ENCODE measurements at regions not wholly inside any gene's neighbourhood (a gene's known extent, or its start where the extent isn't known, plus 50 kb on each side); places are given as distances from the start of the nearest gene placed in this dataset.
"Not testable (repeated sequence)": the region's sequence is repeated elsewhere in the genome, so short reads cannot be mapped to it uniquely, and the experiment has no call there.

GRCh38 chr1:88488237-88488636 is 195.8 kb upstream of the PKN2 start:
- no peak for DNase-seq (ENCODE audit: low spot score)
- intact Hi-C loops (cut with micrococcal nuclease): no loop called here
- Mint-ChIP-seq H3K36me3 (ENCODE audit: low read depth) (no peaks in the 10 kb centered on the region), H3K27ac (no peak overlapping the region), H3K27me3 (ENCODE audit: insufficient read depth) (peaks cover 2% of the 10 kb centered on the region), H3K4me3 (no peak overlapping the region), H3K4me1 (ENCODE audit: low read depth) (no peaks in the 10 kb centered on the region), H3K9me3 (no peaks in the 10 kb centered on the region)

GRCh38 chr1:88490676-88491075 is 193.4 kb upstream of the PKN2 start:
- H3K9me3 Mint-ChIP-seq: no peaks in the 10 kb centered on the region
- intact Hi-C loops (cut with micrococcal nuclease): no loop called here
- H3K4me1 Mint-ChIP-seq (ENCODE audit: low read depth): no peaks in the 10 kb centered on the region
- peaks cover 2% of the 10 kb centered on the region for H3K27me3 Mint-ChIP-seq (ENCODE audit: insufficient read depth)
- H3K4me3 Mint-ChIP-seq: no peak overlapping the region
- no peak for DNase-seq (ENCODE audit: low spot score)
- H3K36me3 Mint-ChIP-seq (ENCODE audit: low read depth): no peaks in the 10 kb centered on the region
- no peak overlapping the region for H3K27ac Mint-ChIP-seq

GRCh38 chr1:88499671-88500070 is 184.4 kb upstream of the PKN2 start:
- Mint-ChIP-seq H3K4me1 (ENCODE audit: low read depth) (no peaks in the 10 kb centered on the region), H3K27me3 (ENCODE audit: insufficient read depth) (no peaks in the 10 kb centered on the region), H3K4me3 (no peak overlapping the region), H3K9me3 (no peaks in the 10 kb centered on the region), H3K27ac (no peak overlapping the region), H3K36me3 (ENCODE audit: low read depth) (no peaks in the 10 kb centered on the region)
- intact Hi-C loops (cut with micrococcal nuclease): no loop called here
- DNase-seq (ENCODE audit: low spot score): no peak

- intact Hi-C loops (cut with micrococcal nuclease): no loop called here
- Mint-ChIP-seq H3K27ac (no peak overlapping the region), H3K9me3 (no peaks in the 10 kb centered on the region), H3K4me1 (ENCODE audit: low read depth) (no peaks in the 10 kb centered on the region), H3K4me3 (no peak overlapping the region), H3K27me3 (ENCODE audit: insufficient read depth) (no peaks in the 10 kb centered on the region), H3K36me3 (ENCODE audit: low read depth) (no peaks in the 10 kb centered on the region)
- DNase-seq (ENCODE audit: low spot score): no peak
Observed at GRCh38 chr1:88502886-88503285, 181.2 kb upstream of the PKN2 start.

- intact Hi-C loops (cut with micrococcal nuclease): no loop called here
- H3K27ac Mint-ChIP-seq: no peak overlapping the region
- H3K9me3 Mint-ChIP-seq: no peaks in the 10 kb centered on the region
- no peak for DNase-seq (ENCODE audit: low spot score)
- H3K27me3 Mint-ChIP-seq (ENCODE audit: insufficient read depth): peaks cover 2% of the 10 kb centered on the region
- H3K36me3 Mint-ChIP-seq (ENCODE audit: low read depth): no peaks in the 10 kb centered on the region
- H3K4me3 Mint-ChIP-seq: no peak overlapping the region
- H3K4me1 Mint-ChIP-seq (ENCODE audit: low read depth): no peaks in the 10 kb centered on the region
Observed at GRCh38 chr1:88503646-88504045, 180.4 kb upstream of the PKN2 start.

- H3K9me3 Mint-ChIP-seq: no peaks in the 10 kb centered on the region
- H3K36me3 Mint-ChIP-seq (ENCODE audit: low read depth): no peaks in the 10 kb centered on the region
- no peak overlapping the region for H3K27ac Mint-ChIP-seq
- no peaks in the 10 kb centered on the region for H3K4me1 Mint-ChIP-seq (ENCODE audit: low read depth)
- no peak overlapping the region for H3K4me3 Mint-ChIP-seq
- no peak for DNase-seq (ENCODE audit: low spot score)
- H3K27me3 Mint-ChIP-seq (ENCODE audit: insufficient read depth): peaks cover 2% of the 10 kb centered on the region
- intact Hi-C loops (cut with micrococcal nuclease): no loop called here
Observed at GRCh38 chr1:88504601-88505000, 179.5 kb upstream of the PKN2 start.

- no peak overlapping the region for H3K27ac Mint-ChIP-seq
- intact Hi-C loops (cut with micrococcal nuclease): no loop called here
Observed at GRCh38 chr1:88509379-88509778, 174.7 kb upstream of the PKN2 start.

GRCh38 chr1:88514544-88515060 is 169.5 kb upstream of the PKN2 start:
- Mint-ChIP-seq H3K27me3 (ENCODE audit: insufficient read depth) (peaks cover 5% of the 10 kb centered on the region), H3K36me3 (ENCODE audit: low read depth) (no peaks in the 10 kb centered on the region), H3K9me3 (no peaks in the 10 kb centered on the region), H3K27ac (no peak overlapping the region), H3K4me1 (ENCODE audit: low read depth) (no peaks in the 10 kb centered on the region), H3K4me3 (no peak overlapping the region)
- intact Hi-C loops (cut with micrococcal nuclease): no loop called here
- no peak for DNase-seq (ENCODE audit: low spot score)

More at GRCh38 chr1:88509379-88509778, 174.7 kb upstream of the PKN2 start:
- Mint-ChIP-seq H3K36me3 (ENCODE audit: low read depth) (no peaks in the 10 kb centered on the region), H3K4me3 (no peak overlapping the region), H3K27me3 (ENCODE audit: insufficient read depth) (peaks cover 4% of the 10 kb centered on the region), H3K9me3 (no peaks in the 10 kb centered on the region), H3K4me1 (ENCODE audit: low read depth) (no peaks in the 10 kb centered on the region)
- no peak for DNase-seq (ENCODE audit: low spot score)

- H3K36me3 Mint-ChIP-seq (ENCODE audit: low read depth); H3K27ac Mint-ChIP-seq; H3K9me3 Mint-ChIP-seq; intact Hi-C loops (cut with micrococcal nuclease); H3K27me3 Mint-ChIP-seq (ENCODE audit: insufficient read depth); DNase-seq (ENCODE audit: low spot score); H3K4me1 Mint-ChIP-seq (ENCODE audit: low read depth); H3K4me3 Mint-ChIP-seq: not testable (repeated sequence)
Observed at GRCh38 chr1:88517499-88517898, 166.6 kb upstream of the PKN2 start.

- no peaks in the 10 kb centered on the region for H3K9me3 Mint-ChIP-seq
- H3K4me1 Mint-ChIP-seq (ENCODE audit: low read depth): no peaks in the 10 kb centered on the region
- DNase-seq (ENCODE audit: low spot score): no peak
- H3K36me3 Mint-ChIP-seq (ENCODE audit: low read depth): no peaks in the 10 kb centered on the region
- H3K4me3 Mint-ChIP-seq: no peak overlapping the region
- intact Hi-C loops (cut with micrococcal nuclease): no loop called here
- H3K27me3 Mint-ChIP-seq (ENCODE audit: insufficient read depth): peaks cover 8% of the 10 kb centered on the region
- H3K27ac Mint-ChIP-seq: no peak overlapping the region
Observed at GRCh38 chr1:88519156-88519555, 164.9 kb upstream of the PKN2 start.

GRCh38 chr1:88523854-88524528 is 160.1 kb upstream of the PKN2 start:
- H3K36me3 Mint-ChIP-seq (ENCODE audit: low read depth): no peaks in the 10 kb centered on the region
- H3K9me3 Mint-ChIP-seq: no peaks in the 10 kb centered on the region
- peaks cover 7% of the 10 kb centered on the region for H3K27me3 Mint-ChIP-seq (ENCODE audit: insufficient read depth)
- intact Hi-C loops (cut with micrococcal nuclease): no loop called here
- DNase-seq (ENCODE audit: low spot score): no peak
- H3K4me3 Mint-ChIP-seq: no peak overlapping the region
- no peaks in the 10 kb centered on the region for H3K4me1 Mint-ChIP-seq (ENCODE audit: low read depth)
- H3K27ac Mint-ChIP-seq: no peak overlapping the region

- intact Hi-C loops (cut with micrococcal nuclease): no loop called here
- H3K27me3 Mint-ChIP-seq (ENCODE audit: insufficient read depth): peaks cover 5% of the 10 kb centered on the region
Observed at GRCh38 chr1:88526456-88526855, 157.6 kb upstream of the PKN2 start.

GRCh38 chr1:88528792-88529191 is 155.3 kb upstream of the PKN2 start:
- Mint-ChIP-seq H3K9me3 (no peaks in the 10 kb centered on the region), H3K36me3 (ENCODE audit: low read depth) (no peaks in the 10 kb centered on the region), H3K4me1 (ENCODE audit: low read depth) (no peaks in the 10 kb centered on the region), H3K27me3 (ENCODE audit: insufficient read depth) (peaks cover 7% of the 10 kb centered on the region), H3K27ac (no peak overlapping the region), H3K4me3 (no peak overlapping the region)
- intact Hi-C loops (cut with micrococcal nuclease): no loop called here
- DNase-seq (ENCODE audit: low spot score): no peak

More at GRCh38 chr1:88526456-88526855, 157.6 kb upstream of the PKN2 start:
- no peak for DNase-seq (ENCODE audit: low spot score)
- no peaks in the 10 kb centered on the region for H3K9me3 Mint-ChIP-seq
- H3K27ac Mint-ChIP-seq: no peak overlapping the region
- H3K36me3 Mint-ChIP-seq (ENCODE audit: low read depth): no peaks in the 10 kb centered on the region
- H3K4me1 Mint-ChIP-seq (ENCODE audit: low read depth): no peaks in the 10 kb centered on the region
- no peak overlapping the region for H3K4me3 Mint-ChIP-seq

GRCh38 chr1:88529581-88529980 is 154.5 kb upstream of the PKN2 start:
- Mint-ChIP-seq H3K27me3 (ENCODE audit: insufficient read depth) (peaks cover 7% of the 10 kb centered on the region), H3K4me1 (ENCODE audit: low read depth) (no peaks in the 10 kb centered on the region), H3K36me3 (ENCODE audit: low read depth) (no peaks in the 10 kb centered on the region), H3K9me3 (no peaks in the 10 kb centered on the region), H3K27ac (no peak overlapping the region), H3K4me3 (no peak overlapping the region)
- intact Hi-C loops (cut with micrococcal nuclease): no loop called here
- DNase-seq (ENCODE audit: low spot score): no peak

Measured in activated T-helper 1 cell treated with anti-CD3 and anti-CD28 coated beads, Interleukin-12 subunit alpha, Interleukin-12 subunit beta, Interleukin-2, Interleukin-4 antibody, amounts not matched to agents 30 ng/mL and 10 ng/mL and 1 ng/mL, durations not matched to agents 14 hours and 24 hours and 36 hours (primary cell).